ENCODE measurements at regions not wholly inside any gene's neighbourhood (a gene's known extent, or its start where the extent isn't known, plus 50 kb on each side); places are given as distances from the start of the nearest gene placed in this dataset.
"Not testable (repeated sequence)": the region's sequence is repeated elsewhere in the genome, so short reads cannot be mapped to it uniquely, and the experiment has no call there.

DNA sequence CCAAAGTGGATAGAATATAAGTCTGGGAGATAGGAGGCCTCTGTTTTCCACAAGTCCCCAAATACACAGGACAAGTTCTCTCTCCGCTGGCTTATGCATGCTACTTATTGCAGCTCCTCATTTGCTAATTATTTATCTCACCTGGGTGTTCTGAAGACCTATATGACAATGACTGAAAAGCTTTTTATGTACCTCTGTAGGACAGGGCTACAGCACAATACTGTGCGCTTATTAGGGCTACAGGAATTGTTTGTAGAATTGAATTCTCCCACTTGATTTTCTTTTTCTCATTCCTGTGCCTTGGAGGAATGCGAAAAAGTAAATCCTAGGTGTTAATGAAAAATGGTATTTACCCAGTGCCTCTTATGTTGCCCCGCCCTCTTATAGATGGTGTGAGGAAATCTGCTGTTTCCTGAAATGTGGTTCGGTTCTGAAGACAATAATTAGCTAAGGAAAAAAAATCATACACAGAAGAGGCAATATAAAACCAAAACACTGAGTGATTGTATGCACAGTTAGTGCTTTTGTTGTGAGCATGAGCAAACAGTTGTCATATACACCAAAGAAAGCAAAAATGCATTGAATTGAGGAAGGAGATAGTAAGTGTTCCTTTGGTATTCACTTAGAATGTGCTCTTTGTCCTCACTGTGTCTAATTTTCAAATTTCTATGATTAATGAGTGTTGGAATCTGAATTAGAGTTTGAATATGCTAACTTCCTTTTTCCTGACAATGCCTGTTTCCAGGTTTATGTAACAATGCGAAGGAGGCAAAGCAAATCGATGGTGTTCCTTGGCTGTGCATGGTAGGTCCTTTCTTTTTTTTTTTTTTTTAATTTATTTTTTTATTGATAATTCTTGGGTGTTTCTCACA, 78.7 kb upstream of the PNPT1 start:
- no peak for DNase-seq (ENCODE audit: low read depth)

DNA sequence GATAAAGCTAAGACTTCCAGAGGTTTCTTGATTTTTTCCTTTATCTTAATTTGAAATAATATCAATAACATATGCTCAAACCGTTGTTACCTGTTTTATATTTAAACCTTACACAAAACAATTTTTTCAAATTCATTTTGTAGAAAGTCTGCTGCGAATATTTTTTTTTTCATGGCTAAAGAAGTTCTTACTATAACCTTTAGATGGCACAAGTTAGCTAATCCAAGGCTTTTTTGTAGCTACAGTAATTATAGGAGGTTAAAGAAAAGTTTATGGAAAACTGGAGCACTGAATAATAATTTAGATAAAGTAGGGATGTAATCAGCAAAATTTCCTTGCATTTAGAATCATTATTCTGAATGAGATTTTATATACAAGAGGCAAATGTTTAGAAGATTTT, 78.0 kb upstream of the PNPT1 start:
- DNase-seq (ENCODE audit: low read depth) = no peak

DNA sequence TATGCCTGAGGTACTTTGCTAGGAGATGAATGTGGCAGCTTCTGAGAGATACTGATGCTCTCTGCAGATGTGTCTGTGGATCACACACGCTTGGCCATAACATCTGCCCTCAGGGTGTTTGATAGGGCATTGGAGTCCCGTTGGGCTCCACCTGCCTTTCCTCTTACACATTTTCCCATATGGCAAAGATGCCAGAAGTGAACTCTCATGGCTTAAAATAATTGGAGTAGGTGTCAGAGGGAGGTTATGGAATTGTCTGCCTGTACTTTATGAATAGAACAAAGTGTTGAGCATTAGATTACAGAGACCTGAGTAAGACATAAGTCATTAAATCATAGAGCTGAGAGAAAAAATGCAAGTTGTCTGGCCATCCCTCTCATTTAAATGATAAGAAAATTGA, 75.3 kb upstream of the PNPT1 start:
- DNase-seq (ENCODE audit: low read depth) = no peak

DNA sequence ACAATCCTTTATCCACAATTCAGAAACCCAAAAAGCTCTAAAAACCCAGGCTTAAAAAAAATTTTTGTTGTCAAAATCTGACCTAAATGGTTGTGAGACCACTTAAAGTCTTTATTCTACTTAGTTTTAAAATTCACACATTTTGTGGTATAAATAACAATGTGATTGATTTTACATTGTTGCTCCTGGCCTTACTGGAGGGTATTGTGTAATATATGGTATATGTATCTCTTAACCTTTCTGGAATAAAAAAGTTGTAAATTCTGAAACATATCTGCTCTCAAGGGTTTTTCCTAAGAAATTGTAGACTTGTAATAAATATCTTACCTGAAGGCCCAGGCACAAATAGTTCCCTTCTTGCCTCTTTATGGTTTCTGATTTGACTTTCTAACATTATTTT, 73.3 kb upstream of the PNPT1 start:
- no peak for DNase-seq (ENCODE audit: low read depth)

DNA sequence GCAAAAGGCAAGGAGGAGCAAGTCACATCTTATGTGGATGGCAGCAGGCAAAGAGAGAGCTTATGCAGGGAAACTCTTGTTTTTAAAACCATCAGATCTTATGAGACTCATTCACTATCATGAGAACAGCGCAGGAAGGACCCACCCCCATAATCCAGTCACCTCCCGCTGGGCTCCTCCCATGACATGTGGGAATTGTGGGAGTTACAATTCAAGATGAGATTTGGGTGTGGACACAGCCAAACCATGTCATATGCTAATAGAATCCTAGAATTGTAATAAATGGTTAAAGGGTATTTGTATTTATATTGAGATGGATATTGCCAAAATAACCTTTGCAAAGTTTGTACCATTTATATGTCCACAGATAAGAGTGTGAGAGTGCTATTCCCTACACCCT, 72.1 kb upstream of the PNPT1 start:
- not testable (repeated sequence) for DNase-seq (ENCODE audit: low read depth)

DNA sequence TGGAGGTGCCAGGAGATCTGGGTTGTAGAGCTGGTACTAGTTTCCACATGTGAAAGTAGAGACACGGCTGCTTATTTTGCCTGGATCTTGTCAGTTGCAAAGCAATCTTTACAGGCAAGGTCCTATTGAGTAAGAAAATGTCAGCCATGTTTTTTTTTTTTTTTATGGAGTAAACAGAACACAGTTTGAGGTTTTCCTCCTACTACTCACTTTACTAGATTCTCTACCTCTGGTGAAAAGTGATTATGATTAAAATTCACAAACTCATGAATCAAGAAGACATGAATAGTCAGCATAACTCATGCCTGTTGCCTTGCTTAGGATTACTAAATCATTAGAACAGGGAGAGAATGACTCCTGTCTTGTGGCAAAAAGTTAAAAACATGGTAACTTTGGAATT, 70.1 kb upstream of the PNPT1 start:
- no peak for DNase-seq (ENCODE audit: low read depth)

DNA sequence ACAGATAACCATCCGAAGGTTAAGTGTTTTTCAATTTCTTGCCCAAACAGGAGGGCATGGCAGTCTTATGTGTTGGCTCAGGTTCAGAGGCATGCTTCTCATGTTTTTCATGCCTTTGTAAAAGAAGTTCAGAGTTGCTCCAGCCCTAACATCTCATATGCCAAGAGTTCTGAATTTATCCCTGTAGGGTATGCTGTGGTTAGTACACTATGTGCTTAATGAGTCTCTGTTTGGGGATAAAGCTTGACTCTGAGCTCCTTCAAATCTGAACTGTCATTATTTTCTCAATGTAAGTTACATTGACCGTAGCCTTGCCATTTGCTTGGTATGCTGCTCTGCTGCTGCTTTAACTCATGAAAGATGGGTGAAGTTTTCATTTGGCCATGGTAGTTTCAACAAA, 67.9 kb upstream of the PNPT1 start:
- DNase-seq (ENCODE audit: low read depth) = no peak

DNA sequence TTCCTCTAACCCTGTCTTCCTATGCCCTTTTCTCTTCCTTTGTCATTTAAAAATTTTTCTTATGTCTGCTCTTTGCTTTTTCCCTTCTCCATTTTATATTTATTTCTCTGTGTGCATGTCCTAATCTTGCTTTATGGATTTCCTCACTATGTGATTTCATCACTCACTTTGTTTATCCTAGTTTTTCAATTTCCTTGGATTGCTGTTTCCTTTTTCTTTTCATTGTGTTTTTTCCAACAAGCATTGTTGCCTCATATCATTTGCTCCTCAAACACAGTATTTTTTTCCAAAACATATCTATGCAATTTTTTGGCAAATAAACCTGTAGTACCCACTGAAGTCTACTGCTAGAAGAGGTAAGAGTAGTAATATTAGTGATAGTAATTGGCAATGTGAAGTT, 67.4 kb upstream of the PNPT1 start:
- no peak for DNase-seq (ENCODE audit: low read depth)

DNA sequence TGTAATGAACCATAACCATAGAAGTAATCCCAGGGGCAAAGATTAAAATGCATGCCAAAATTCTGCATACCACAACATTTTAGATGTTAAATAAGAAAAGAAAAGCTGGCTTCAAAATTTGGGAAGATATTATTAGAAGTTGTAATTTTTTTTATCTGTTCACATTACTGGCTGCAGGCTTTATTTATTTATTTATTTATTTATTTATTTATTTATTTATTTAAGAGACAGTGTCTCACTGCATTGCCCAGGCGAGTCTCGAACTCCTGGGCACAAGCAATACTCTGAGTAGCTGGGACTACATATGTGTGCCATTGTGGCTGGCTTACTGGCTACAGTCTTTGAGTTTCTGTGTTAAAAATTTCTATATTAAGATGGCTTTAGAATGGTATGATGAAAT, 66.5 kb upstream of the PNPT1 start:
- no peak for DNase-seq (ENCODE audit: low read depth)

DNA sequence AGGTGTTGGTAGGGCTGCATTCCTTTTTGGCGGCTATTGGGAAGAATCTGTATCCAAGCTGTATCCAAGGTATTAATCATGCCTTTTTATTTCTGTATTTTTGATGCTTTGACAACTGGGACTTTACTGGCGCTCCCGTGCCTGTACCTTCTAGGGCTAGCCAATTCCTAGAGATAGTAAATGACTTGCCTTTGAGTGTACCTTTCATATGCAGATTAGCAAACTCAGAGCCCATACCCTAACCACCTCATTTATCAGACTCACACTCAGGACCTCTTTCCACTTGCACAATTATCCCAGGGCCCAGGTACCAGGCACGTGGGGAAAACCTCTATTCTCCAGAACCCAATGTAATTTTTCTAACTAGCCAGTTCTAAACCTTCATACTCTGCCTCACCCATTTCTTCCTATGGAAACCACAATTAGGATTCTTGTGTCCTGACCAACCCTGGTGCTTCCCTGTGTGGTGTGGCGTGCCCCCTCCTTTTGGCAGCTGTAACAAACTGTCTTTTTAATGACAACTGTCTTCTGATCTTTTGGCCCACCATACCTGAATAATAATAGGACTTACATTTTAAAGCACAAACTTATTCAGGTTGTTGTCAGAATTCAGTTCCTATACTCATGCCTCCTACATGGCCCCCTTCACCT, 65.8 kb upstream of the PNPT1 start:
- DNase-seq (ENCODE audit: low read depth) = no peak

DNA sequence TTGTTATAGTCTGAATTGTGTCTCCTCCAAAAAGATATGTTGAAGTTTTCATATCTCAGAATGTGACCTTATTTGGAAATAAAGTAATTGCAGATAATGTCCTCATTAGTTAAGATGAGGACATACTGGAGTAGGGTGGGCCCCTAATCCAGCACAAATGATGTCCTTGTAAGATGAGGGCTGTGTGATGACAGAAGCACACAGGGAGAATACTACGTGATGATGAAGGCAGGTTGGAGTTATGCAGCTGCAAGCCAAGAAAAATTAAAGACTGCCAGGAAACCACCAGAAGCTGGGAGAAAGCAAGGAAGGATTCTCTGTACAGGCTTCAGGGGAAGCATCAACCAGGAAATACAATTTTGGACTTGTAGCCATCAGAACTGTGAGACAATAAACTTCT, 58.3 kb upstream of the PNPT1 start:
- no peak for DNase-seq (ENCODE audit: low read depth)

DNA sequence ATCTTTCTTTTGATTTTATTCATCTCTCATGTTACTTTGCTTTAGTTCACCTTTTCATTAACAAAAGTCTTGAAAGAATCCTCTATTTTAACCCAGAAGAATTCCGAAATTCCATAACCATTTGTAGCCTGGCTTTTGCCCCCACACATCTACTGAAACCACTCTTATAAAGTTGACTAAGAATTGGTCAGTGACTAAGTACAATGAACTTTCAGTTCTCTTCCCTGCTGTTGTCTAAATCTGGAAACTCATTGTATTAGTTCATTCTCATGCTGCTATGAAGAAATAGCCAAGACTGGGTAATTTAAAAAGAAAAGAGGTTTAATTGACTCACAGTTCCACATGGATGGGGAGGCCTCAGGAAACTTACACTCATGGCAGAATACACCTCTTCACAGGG, 49.9 kb upstream of the PNPT1 start:
- peak; percentile 30 for DNase-seq (ENCODE audit: low read depth)
